Testis (tissue), 2 donors: ENCODE measurements at regions not wholly inside any gene's neighbourhood (a gene's known extent, or its start where the extent isn't known, plus 50 kb on each side); places are given as distances from the start of the nearest gene placed in this dataset.

ENCODE experiments used
- POLR2A ChIP-seq: fragments of 450-650 bp; IDR thresholded peaks from one replicate; pipeline ENCODE4 v1.6.1; 2017; ENCODE audit warnings: antibody characterized with exemption, mild to moderate bottlenecking, moderate library complexity
- TF ChIP-seq, protein P1 (sequence below), 3 experiments: fragments of 450-650 bp in 2 of 3; fragments of 200-600 bp in 1 of 3; sonication (generic) in 1 of 3; IDR thresholded peaks; one replicate each; pipeline ENCODE4 v1.5.1; 2016 to 2019; ENCODE audit warnings: antibody characterized with exemption in 3 of 3, mild to moderate bottlenecking in 2 of 3, moderate library complexity in 1 of 3

DNA sequence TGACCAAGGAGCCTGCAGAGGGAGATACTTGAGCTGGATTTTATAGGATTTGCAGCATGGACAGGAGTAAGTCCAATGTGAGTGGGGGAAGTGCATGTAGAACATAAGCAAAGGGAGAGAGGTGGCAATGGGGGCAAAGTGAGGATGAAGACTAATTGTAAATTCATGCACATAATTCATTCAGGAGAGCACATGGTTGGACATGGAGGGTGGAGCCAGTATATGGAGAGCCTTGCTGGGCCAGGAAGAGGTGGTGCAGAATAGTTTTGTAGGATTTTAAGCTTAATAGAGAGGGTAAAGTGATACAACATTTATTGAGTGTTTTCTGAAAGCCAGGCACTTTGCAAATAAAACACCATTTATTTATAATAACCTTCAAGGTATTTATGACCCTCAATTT is 274.3 kb upstream of the C11orf87 start:
- TF ChIP-seq, protein P1, sequence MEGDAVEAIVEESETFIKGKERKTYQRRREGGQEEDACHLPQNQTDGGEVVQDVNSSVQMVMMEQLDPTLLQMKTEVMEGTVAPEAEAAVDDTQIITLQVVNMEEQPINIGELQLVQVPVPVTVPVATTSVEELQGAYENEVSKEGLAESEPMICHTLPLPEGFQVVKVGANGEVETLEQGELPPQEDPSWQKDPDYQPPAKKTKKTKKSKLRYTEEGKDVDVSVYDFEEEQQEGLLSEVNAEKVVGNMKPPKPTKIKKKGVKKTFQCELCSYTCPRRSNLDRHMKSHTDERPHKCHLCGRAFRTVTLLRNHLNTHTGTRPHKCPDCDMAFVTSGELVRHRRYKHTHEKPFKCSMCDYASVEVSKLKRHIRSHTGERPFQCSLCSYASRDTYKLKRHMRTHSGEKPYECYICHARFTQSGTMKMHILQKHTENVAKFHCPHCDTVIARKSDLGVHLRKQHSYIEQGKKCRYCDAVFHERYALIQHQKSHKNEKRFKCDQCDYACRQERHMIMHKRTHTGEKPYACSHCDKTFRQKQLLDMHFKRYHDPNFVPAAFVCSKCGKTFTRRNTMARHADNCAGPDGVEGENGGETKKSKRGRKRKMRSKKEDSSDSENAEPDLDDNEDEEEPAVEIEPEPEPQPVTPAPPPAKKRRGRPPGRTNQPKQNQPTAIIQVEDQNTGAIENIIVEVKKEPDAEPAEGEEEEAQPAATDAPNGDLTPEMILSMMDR (IDR thresholded peaks at IDR 0.05), result no peak
- no peak for TF ChIP-seq POLR2A
